Kidney (tissue), 13 donors: ENCODE measurements at regions not wholly inside any gene's neighbourhood (a gene's known extent, or its start where the extent isn't known, plus 50 kb on each side); places are given as distances from the start of the nearest gene placed in this dataset.

Experiments
- DNase-seq, 5 donors: peaks; one replicate each; pipeline ENCODE4 v3.0.0-alpha.2; 2013 to 2020
- FAIRE-seq: peaks from 2 replicates; lab custom pipeline; 2012; peaks lifted over from hg19 to GRCh38; lab: Jason Lieb, UNC
- H3K27ac ChIP-seq, 2 donors: one replicate each; pipeline ENCODE4 v1.7.0; 2013; ENCODE audit warnings: low read depth in 2 of 2, low read length in 2 of 2, inconsistent platforms in 1 of 2
- H3K27me3 ChIP-seq: one replicate; pipeline ENCODE4 v1.7.1; 2013; ENCODE audit warnings: low read length, inconsistent platforms; ENCODE audit not compliant: control insufficient read depth, insufficient read depth
- H3K36me3 ChIP-seq, 3 donors: one replicate each; pipeline versions ENCODE4 v1.7.0 to v1.7.1; 2013; ENCODE audit warnings: low read length in 3 of 3, control low read depth in 1 of 3, inconsistent platforms in 1 of 3; ENCODE audit not compliant: insufficient read depth in 3 of 3, control insufficient read depth in 2 of 3
- H3K4me1 ChIP-seq, 3 donors: one replicate each; pipeline versions ENCODE4 v1.7.0 to v1.7.1; 2013; ENCODE audit warnings: low read length in 3 of 3, inconsistent platforms in 1 of 3, low read depth in 1 of 3; ENCODE audit not compliant: control insufficient read depth in 2 of 3, insufficient read depth in 2 of 3
- H3K4me3 ChIP-seq, 3 donors: one replicate each; pipeline versions ENCODE4 v1.7.0 to v1.8.1; 2013; ENCODE audit warnings: low read length in 3 of 3, control low read depth in 1 of 3, inconsistent platforms in 1 of 3
- H3K9ac ChIP-seq, 3 donors: one replicate each; pipeline versions ENCODE4 v1.7.0 to v1.7.1; 2013; ENCODE audit warnings: low read length in 3 of 3, control low read depth in 1 of 3, inconsistent platforms in 1 of 3
- H3K9me3 ChIP-seq, 3 donors: one replicate each; pipeline versions ENCODE4 v1.7.0 to v1.7.1; 2013; ENCODE audit warnings: low read length in 3 of 3, control low read depth in 1 of 3, inconsistent platforms in 1 of 3; ENCODE audit not compliant: control insufficient read depth in 2 of 3, insufficient read depth in 1 of 3
- intact Hi-C: fragments of 100-400 bp; cut with DNase I; formaldehyde crosslinking; loops from one replicate; pipeline ENCODE4 v1.11.1; 2022
- TF ChIP-seq, protein P1 (sequence below): IDR thresholded peaks from 3 replicates; pipeline ENCODE4 v1.5.1; 2012; ENCODE audit warnings: mild to moderate bottlenecking, moderate library complexity, borderline replicate concordance; ENCODE audit not compliant: insufficient read depth; ENCODE audit errors: extremely low read depth
- donor health status: control.
- donor health status: control.
- donor health status: control.
- donor health status: control.
- donor health status: control.
- donor health status: DM: yes; HTN: yes; CAD: no.
- donor health status: Normal renal cell carcinoma (clear cell type).

DNA sequence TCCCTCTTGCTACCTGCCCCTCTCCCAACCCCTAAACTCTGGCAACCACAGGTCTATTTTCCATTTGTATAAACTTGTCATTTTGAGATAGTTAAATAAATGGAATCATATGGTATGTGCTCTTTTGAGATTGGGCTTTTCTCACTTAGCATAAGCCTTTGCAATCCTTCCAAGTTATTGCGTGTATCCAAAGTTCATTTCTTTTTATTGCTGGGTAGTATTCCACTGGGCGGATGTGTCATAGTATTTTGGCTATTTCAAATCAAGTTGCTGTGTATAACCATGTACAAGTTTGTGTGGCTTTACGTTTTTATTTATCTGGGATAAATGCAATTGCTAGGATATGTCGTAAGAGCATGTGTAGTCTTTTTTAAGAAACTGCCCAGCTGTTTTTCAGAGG lies 55.5 kb upstream of the CUL3 start:
- H3K36me3 ChIP-seq, result no peaks in the 10 kb centered on the region
- no peak overlapping the region for H3K4me3 ChIP-seq
- H3K9ac ChIP-seq, result no peak overlapping the region
- DNase-seq (no peak), FAIRE-seq (no peak)
- no peak overlapping the region for H3K27ac ChIP-seq
- intact Hi-C loops, result no loop called here
- H3K4me1 ChIP-seq, result no peaks in the 10 kb centered on the region
- H3K27me3 ChIP-seq, result no peaks in the 10 kb centered on the region
- TF ChIP-seq, protein P1, sequence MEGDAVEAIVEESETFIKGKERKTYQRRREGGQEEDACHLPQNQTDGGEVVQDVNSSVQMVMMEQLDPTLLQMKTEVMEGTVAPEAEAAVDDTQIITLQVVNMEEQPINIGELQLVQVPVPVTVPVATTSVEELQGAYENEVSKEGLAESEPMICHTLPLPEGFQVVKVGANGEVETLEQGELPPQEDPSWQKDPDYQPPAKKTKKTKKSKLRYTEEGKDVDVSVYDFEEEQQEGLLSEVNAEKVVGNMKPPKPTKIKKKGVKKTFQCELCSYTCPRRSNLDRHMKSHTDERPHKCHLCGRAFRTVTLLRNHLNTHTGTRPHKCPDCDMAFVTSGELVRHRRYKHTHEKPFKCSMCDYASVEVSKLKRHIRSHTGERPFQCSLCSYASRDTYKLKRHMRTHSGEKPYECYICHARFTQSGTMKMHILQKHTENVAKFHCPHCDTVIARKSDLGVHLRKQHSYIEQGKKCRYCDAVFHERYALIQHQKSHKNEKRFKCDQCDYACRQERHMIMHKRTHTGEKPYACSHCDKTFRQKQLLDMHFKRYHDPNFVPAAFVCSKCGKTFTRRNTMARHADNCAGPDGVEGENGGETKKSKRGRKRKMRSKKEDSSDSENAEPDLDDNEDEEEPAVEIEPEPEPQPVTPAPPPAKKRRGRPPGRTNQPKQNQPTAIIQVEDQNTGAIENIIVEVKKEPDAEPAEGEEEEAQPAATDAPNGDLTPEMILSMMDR, result no peak
- no peaks in the 10 kb centered on the region for H3K9me3 ChIP-seq

DNA sequence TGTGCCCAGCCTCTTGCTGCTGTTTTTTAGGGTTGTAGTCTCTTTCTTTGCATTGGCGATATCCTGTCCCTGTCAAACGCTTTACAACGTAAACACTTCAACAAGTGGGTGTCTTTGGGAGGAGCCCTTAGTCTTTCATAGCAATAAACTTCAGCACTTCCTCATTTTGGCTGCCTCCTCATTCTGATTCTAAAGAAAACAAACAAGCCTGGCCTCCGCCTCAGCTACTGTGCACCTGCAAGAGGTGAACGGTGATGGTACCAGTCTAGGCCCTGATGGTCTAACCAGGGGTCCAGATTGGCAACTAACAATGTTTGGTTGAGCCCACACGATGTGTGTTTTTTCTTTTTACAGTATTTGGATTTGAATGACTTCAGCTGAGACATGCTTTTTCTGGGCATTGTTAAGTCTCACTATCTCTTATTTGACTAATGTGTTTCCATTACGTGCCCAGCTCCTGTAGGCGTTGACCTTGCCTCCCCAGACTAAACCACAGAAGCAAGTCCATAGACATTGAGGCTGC lies 53.2 kb upstream of the CUL3 start:
- no peaks in the 10 kb centered on the region for H3K9me3 ChIP-seq
- H3K9ac ChIP-seq, result no peak overlapping the region
- FAIRE-seq (no peak), DNase-seq (no peak)
- H3K4me1 ChIP-seq, result no peaks in the 10 kb centered on the region
- TF ChIP-seq, protein P1, result no peak
- no peaks in the 10 kb centered on the region for H3K36me3 ChIP-seq
- no peak overlapping the region for H3K4me3 ChIP-seq
- H3K27ac ChIP-seq, result no peak overlapping the region
- intact Hi-C loops, result no loop called here
- no peaks in the 10 kb centered on the region for H3K27me3 ChIP-seq
